B cell (primary cell): ENCODE measurements at regions not wholly inside any gene's neighbourhood (a gene's known extent, or its start where the extent isn't known, plus 50 kb on each side); places are given as distances from the start of the nearest gene placed in this dataset.

Experiments
- CTCF ChIP-seq: fragments of 200-600 bp; IDR thresholded peaks from one replicate; pipeline ENCODE4 v1.8.0; 2022; ENCODE audit warnings: antibody characterized with exemption, mild to moderate bottlenecking
- EZH2 ChIP-seq: IDR thresholded peaks from 2 replicates; pipeline ENCODE4 v1.6.1; 2012; ENCODE audit warnings: borderline replicate concordance, low read depth, mild to moderate bottlenecking, moderate library complexity, low read length; ENCODE audit not compliant: insufficient read depth, poor library complexity, severe bottlenecking

GRCh38 chr3:40828741-40829415, 304.1 kb downstream of the ZNF621 start:
- TF ChIP-seq CTCF (no peak), EZH2 (no peak)
